Spleen (tissue), 7 donors: ENCODE measurements at regions not wholly inside any gene's neighbourhood (a gene's known extent, or its start where the extent isn't known, plus 50 kb on each side); places are given as distances from the start of the nearest gene placed in this dataset.

Experiments
- CTCF ChIP-seq, 11 experiments: fragments of 200-600 bp in 7 of 11; fragments of 450-650 bp in 4 of 11; sonication (generic) in 4 of 11; IDR thresholded peaks in 8 of 11; conservative IDR thresholded peaks in 3 of 11; 1 replicate in 7 of 11; 2 replicates in 4 of 11; pipeline versions ENCODE4 v1.4.0 to v1.8.0; 2016 to 2021; ENCODE audit warnings: antibody characterized with exemption in 11 of 11, inconsistent platforms in 4 of 11, mild to moderate bottlenecking in 1 of 11
- POLR2AphosphoS5 ChIP-seq, 3 donors: sonication (generic); formaldehyde crosslinking; IDR thresholded peaks; one replicate each; pipeline ENCODE4 v1.5.1; 2017; ENCODE audit warnings: antibody characterized with exemption in 3 of 3
- donor health status: DM: no; HTN: no; CAD: no; lungs with moderate emphysema.
- donor health status: DM: no; HTN: no; CAD: no.
- donor health status: DM: no; HTN: no; CAD: no.

- TF ChIP-seq CTCF (IDR thresholded peaks at IDR 0.05 in 8 of 11, conservative IDR thresholded peaks at IDR 0.05 in 3 of 11) (no peak), POLR2AphosphoS5 (IDR thresholded peaks at IDR 0.05) (no peak)
Observed at GRCh38 chr6:88492241-88492640, 326.1 kb upstream of the CNR1 start.
